HCT116 (cell line): ENCODE measurements at regions not wholly inside any gene's neighbourhood (a gene's known extent, or its start where the extent isn't known, plus 50 kb on each side); places are given as distances from the start of the nearest gene placed in this dataset.

ENCODE experiments used
- CEBPB ChIP-seq: IDR thresholded peaks from 2 replicates; pipeline ENCODE4 v1.6.1; 2012; ENCODE audit warnings: low read depth
- EZH2 ChIP-seq: fragments of 200-600 bp; sonication (generic); IDR thresholded peaks from 2 replicates; pipeline ENCODE4 v1.6.1; 2017; ENCODE audit warnings: antibody characterized with exemption, mixed run types
- EZH2phosphoT487 ChIP-seq: fragments of 200-600 bp; IDR thresholded peaks from 2 replicates; pipeline ENCODE4 v1.6.1; 2018; ENCODE audit warnings: antibody characterized with exemption, borderline replicate concordance
- FOSL1 ChIP-seq: IDR thresholded peaks from 2 replicates; pipeline ENCODE4 v1.6.1; 2012; ENCODE audit warnings: low read depth
- JUND ChIP-seq: IDR thresholded peaks from 2 replicates; pipeline ENCODE4 v1.6.1; 2012
- POLR2A ChIP-seq: IDR thresholded peaks from 2 replicates; pipeline ENCODE4 v1.7.0; 2011; ENCODE audit warnings: borderline replicate concordance; ENCODE audit not compliant: insufficient read depth, insufficient read length; ENCODE audit errors: extremely low read depth
- POLR2AphosphoS5 ChIP-seq: IDR thresholded peaks from 2 replicates; pipeline ENCODE4 v1.6.1; 2011; ENCODE audit warnings: mild to moderate bottlenecking, low read depth, low read length, moderate library complexity
- RAD21 ChIP-seq: IDR thresholded peaks from 2 replicates; pipeline ENCODE4 v1.6.1; 2012; ENCODE audit warnings: low read depth, mild to moderate bottlenecking
- TCF7L2 ChIP-seq: IDR thresholded peaks from 2 replicates; pipeline ENCODE4 v1.7.0; 2011; ENCODE audit warnings: borderline replicate concordance, inconsistent platforms; ENCODE audit not compliant: insufficient read depth, insufficient read length; ENCODE audit errors: extremely low read depth
- YY1 ChIP-seq: IDR thresholded peaks from 2 replicates; pipeline ENCODE4 v1.6.1; 2011; ENCODE audit warnings: low read length, low read depth, moderate library complexity, mild to moderate bottlenecking; ENCODE audit not compliant: insufficient replicate concordance; ENCODE audit errors: extremely low read depth
- TF ChIP-seq, protein P1 (sequence below): IDR thresholded peaks from 2 replicates; pipeline ENCODE4 v1.6.1; 2012; ENCODE audit warnings: low read depth
- TF ChIP-seq, protein P2 (sequence below), 3 experiments: fragments of 200-600 bp in 1 of 3; sonication (generic) in 1 of 3; IDR thresholded peaks in 2 of 3; conservative IDR thresholded peaks in 1 of 3; 2 replicates each; pipeline ENCODE4 v1.5.1; 2012 to 2017; ENCODE audit warnings: low read depth in 2 of 3, low read length in 2 of 3, antibody characterized with exemption in 1 of 3, borderline replicate concordance in 1 of 3, control low read depth in 1 of 3, mild to moderate bottlenecking in 1 of 3, mixed read lengths in 1 of 3, mixed run types in 1 of 3, moderate library complexity in 1 of 3; ENCODE audit not compliant: insufficient read depth in 1 of 3

DNA sequence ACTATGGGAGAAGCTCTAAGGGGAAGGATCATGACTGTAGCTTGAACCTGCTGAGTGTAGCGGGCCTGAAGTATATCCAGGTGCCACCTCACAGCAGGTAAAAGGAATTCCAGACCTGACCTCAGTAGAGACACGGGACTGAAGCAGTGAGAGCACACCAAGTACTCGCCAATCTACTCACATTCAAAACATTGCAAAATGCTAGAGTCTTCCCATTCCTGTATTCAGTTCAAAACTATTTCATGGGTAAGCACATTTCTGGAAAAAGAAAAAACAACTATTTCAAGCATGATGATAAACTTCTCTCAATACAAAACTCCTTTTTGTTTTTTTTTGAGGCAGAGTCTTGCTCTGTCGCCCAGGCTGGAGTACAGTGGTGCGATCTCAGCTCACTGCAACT, 121.9 kb upstream of the AUTS2 start:
- TF ChIP-seq, protein P1, sequence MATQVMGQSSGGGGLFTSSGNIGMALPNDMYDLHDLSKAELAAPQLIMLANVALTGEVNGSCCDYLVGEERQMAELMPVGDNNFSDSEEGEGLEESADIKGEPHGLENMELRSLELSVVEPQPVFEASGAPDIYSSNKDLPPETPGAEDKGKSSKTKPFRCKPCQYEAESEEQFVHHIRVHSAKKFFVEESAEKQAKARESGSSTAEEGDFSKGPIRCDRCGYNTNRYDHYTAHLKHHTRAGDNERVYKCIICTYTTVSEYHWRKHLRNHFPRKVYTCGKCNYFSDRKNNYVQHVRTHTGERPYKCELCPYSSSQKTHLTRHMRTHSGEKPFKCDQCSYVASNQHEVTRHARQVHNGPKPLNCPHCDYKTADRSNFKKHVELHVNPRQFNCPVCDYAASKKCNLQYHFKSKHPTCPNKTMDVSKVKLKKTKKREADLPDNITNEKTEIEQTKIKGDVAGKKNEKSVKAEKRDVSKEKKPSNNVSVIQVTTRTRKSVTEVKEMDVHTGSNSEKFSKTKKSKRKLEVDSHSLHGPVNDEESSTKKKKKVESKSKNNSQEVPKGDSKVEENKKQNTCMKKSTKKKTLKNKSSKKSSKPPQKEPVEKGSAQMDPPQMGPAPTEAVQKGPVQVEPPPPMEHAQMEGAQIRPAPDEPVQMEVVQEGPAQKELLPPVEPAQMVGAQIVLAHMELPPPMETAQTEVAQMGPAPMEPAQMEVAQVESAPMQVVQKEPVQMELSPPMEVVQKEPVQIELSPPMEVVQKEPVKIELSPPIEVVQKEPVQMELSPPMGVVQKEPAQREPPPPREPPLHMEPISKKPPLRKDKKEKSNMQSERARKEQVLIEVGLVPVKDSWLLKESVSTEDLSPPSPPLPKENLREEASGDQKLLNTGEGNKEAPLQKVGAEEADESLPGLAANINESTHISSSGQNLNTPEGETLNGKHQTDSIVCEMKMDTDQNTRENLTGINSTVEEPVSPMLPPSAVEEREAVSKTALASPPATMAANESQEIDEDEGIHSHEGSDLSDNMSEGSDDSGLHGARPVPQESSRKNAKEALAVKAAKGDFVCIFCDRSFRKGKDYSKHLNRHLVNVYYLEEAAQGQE, result no peak
- TF ChIP-seq, protein P2, sequence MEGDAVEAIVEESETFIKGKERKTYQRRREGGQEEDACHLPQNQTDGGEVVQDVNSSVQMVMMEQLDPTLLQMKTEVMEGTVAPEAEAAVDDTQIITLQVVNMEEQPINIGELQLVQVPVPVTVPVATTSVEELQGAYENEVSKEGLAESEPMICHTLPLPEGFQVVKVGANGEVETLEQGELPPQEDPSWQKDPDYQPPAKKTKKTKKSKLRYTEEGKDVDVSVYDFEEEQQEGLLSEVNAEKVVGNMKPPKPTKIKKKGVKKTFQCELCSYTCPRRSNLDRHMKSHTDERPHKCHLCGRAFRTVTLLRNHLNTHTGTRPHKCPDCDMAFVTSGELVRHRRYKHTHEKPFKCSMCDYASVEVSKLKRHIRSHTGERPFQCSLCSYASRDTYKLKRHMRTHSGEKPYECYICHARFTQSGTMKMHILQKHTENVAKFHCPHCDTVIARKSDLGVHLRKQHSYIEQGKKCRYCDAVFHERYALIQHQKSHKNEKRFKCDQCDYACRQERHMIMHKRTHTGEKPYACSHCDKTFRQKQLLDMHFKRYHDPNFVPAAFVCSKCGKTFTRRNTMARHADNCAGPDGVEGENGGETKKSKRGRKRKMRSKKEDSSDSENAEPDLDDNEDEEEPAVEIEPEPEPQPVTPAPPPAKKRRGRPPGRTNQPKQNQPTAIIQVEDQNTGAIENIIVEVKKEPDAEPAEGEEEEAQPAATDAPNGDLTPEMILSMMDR (IDR thresholded peaks at IDR 0.05 in 2 of 3, conservative IDR thresholded peaks at IDR 0.05 in 1 of 3; ENCODE audit: borderline replicate concordance in 1 of 3, insufficient read depth in 1 of 3, low read depth in 2 of 3, low read length in 2 of 3), result no peak
- no peak for TF ChIP-seq POLR2A
- TF ChIP-seq POLR2AphosphoS5, result no peak
- no peak for TF ChIP-seq JUND
- no peak for TF ChIP-seq EZH2
- no peak for TF ChIP-seq RAD21
- no peak for TF ChIP-seq TCF7L2
- no peak for TF ChIP-seq YY1
- TF ChIP-seq CEBPB, result no peak
- no peak for TF ChIP-seq EZH2phosphoT487
- TF ChIP-seq FOSL1, result no peak
